ENCODE measurements at regions not wholly inside any gene's neighbourhood (a gene's known extent, or its start where the extent isn't known, plus 50 kb on each side); places are given as distances from the start of the nearest gene placed in this dataset.
"Not testable (repeated sequence)": the region's sequence is repeated elsewhere in the genome, so short reads cannot be mapped to it uniquely, and the experiment has no call there.

- DNase-seq (ENCODE audit: low read depth), result no peak
- H3K36me3 ChIP-seq (ENCODE audit: control insufficient read depth, insufficient read depth, low read length, severe bottlenecking), result no peaks in the 10 kb centered on the region
- H3K4me3 ChIP-seq (ENCODE audit: low read length), result no peak overlapping the region
- no peak overlapping the region for H3K9ac ChIP-seq (ENCODE audit: low read length)
- peaks cover 1% of the 10 kb centered on the region for H3K27me3 ChIP-seq (replicated peaks; ENCODE audit: control insufficient read depth, insufficient read depth, low read length)
- H3K4me1 ChIP-seq (ENCODE audit: control insufficient read depth, insufficient read depth, low read length), result no peaks in the 10 kb centered on the region
- no peaks in the 10 kb centered on the region for H3K9me3 ChIP-seq (ENCODE audit: control insufficient read depth, low read length)
These were observed 201.1 kb upstream of the GATA6 start for GRCh38 chr18:21968338-21968737.

GRCh38 chr18:21972281-21972680, 197.1 kb upstream of the GATA6 start:
- Histone ChIP-seq H3K27me3 (replicated peaks; ENCODE audit: control insufficient read depth, insufficient read depth, low read length) (no peaks in the 10 kb centered on the region), H3K36me3 (ENCODE audit: control insufficient read depth, insufficient read depth, low read length, severe bottlenecking) (no peaks in the 10 kb centered on the region), H3K9ac (ENCODE audit: low read length) (no peak overlapping the region), H3K4me3 (ENCODE audit: low read length) (no peak overlapping the region), H3K9me3 (ENCODE audit: control insufficient read depth, low read length) (no peaks in the 10 kb centered on the region), H3K4me1 (ENCODE audit: control insufficient read depth, insufficient read depth, low read length) (no peaks in the 10 kb centered on the region)
- DNase-seq (ENCODE audit: low read depth), result no peak

GRCh38 chr18:21975954-21976353, 193.4 kb upstream of the GATA6 start:
- not testable (repeated sequence) for H3K9me3 ChIP-seq (ENCODE audit: control insufficient read depth, low read length); H3K4me1 ChIP-seq (ENCODE audit: control insufficient read depth, insufficient read depth, low read length); DNase-seq (ENCODE audit: low read depth); H3K9ac ChIP-seq (ENCODE audit: low read length); H3K36me3 ChIP-seq (ENCODE audit: control insufficient read depth, insufficient read depth, low read length, severe bottlenecking); H3K4me3 ChIP-seq (ENCODE audit: low read length)
- peaks cover 16% of the 10 kb centered on the region for H3K27me3 ChIP-seq (replicated peaks; ENCODE audit: control insufficient read depth, insufficient read depth, low read length)

DNA sequence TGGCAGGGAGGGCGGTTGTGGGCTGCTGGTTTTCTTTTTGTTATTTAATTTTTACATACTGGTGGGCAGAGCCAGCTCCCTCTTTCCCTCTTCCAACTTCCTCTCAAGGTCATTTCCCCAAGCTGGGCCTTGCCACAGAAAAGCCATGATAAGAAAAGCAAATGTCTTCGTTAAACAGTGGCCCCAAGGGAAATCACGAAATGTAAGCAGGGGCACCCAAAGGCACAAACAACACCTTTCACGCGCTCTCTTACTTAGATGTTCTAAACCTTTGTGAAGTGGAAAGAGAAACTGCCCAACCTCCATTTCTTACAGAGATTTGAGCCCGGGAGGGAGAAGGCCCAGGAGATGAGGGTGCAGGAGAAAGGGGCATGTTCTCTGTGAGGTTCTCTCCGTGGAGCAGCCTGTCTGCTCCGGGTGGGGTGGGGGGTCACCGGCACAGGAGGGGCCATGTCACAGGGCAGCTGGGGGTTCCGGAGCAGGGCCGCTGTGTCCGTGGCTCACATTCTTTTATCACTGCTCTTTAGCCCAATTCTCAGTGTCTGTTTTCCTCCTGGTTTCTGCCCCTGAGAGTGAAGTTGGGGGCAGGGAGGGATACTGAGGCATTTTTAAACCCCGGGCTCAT, 190.7 kb upstream of the GATA6 start:
- Histone ChIP-seq H3K9ac (ENCODE audit: low read length) (no peak overlapping the region), H3K9me3 (ENCODE audit: control insufficient read depth, low read length) (peaks cover 3% of the 10 kb centered on the region), H3K4me1 (ENCODE audit: control insufficient read depth, insufficient read depth, low read length) (no peaks in the 10 kb centered on the region), H3K4me3 (ENCODE audit: low read length) (no peak overlapping the region), H3K36me3 (ENCODE audit: control insufficient read depth, insufficient read depth, low read length, severe bottlenecking) (no peaks in the 10 kb centered on the region), H3K27me3 (replicated peaks; ENCODE audit: control insufficient read depth, insufficient read depth, low read length) (peaks cover 17% of the 10 kb centered on the region)
- no peak for DNase-seq (ENCODE audit: low read depth)

GRCh38 chr18:21979171-21979560, 190.2 kb upstream of the GATA6 start:
- Histone ChIP-seq H3K36me3 (ENCODE audit: control insufficient read depth, insufficient read depth, low read length, severe bottlenecking) (no peaks in the 10 kb centered on the region), H3K4me3 (ENCODE audit: low read length) (no peak overlapping the region), H3K9me3 (ENCODE audit: control insufficient read depth, low read length) (peaks cover 3% of the 10 kb centered on the region), H3K9ac (ENCODE audit: low read length) (no peak overlapping the region), H3K4me1 (ENCODE audit: control insufficient read depth, insufficient read depth, low read length) (no peaks in the 10 kb centered on the region), H3K27me3 (replicated peaks; ENCODE audit: control insufficient read depth, insufficient read depth, low read length) (peaks cover 17% of the 10 kb centered on the region)
- no peak for DNase-seq (ENCODE audit: low read depth)

- H3K36me3 ChIP-seq (ENCODE audit: control insufficient read depth, insufficient read depth, low read length, severe bottlenecking), result no peaks in the 10 kb centered on the region
These were observed 189.6 kb upstream of the GATA6 start for GRCh38 chr18:21979759-21980158.

GRCh38 chr18:21980744-21981143, 188.6 kb upstream of the GATA6 start:
- Histone ChIP-seq H3K9ac (ENCODE audit: low read length) (no peak overlapping the region), H3K27me3 (replicated peaks; ENCODE audit: control insufficient read depth, insufficient read depth, low read length) (peaks cover 17% of the 10 kb centered on the region), H3K4me3 (ENCODE audit: low read length) (no peak overlapping the region), H3K4me1 (ENCODE audit: control insufficient read depth, insufficient read depth, low read length) (no peaks in the 10 kb centered on the region), H3K9me3 (ENCODE audit: control insufficient read depth, low read length) (peaks cover 3% of the 10 kb centered on the region), H3K36me3 (ENCODE audit: control insufficient read depth, insufficient read depth, low read length, severe bottlenecking) (no peaks in the 10 kb centered on the region)
- DNase-seq (ENCODE audit: low read depth), result no peak

More at GRCh38 chr18:21979759-21980158, 189.6 kb upstream of the GATA6 start:
- Histone ChIP-seq H3K4me3 (ENCODE audit: low read length) (no peak overlapping the region), H3K4me1 (ENCODE audit: control insufficient read depth, insufficient read depth, low read length) (no peaks in the 10 kb centered on the region), H3K9ac (ENCODE audit: low read length) (no peak overlapping the region), H3K9me3 (ENCODE audit: control insufficient read depth, low read length) (peaks cover 3% of the 10 kb centered on the region), H3K27me3 (replicated peaks; ENCODE audit: control insufficient read depth, insufficient read depth, low read length) (peaks cover 17% of the 10 kb centered on the region)
- DNase-seq (ENCODE audit: low read depth), result no peak

DNA sequence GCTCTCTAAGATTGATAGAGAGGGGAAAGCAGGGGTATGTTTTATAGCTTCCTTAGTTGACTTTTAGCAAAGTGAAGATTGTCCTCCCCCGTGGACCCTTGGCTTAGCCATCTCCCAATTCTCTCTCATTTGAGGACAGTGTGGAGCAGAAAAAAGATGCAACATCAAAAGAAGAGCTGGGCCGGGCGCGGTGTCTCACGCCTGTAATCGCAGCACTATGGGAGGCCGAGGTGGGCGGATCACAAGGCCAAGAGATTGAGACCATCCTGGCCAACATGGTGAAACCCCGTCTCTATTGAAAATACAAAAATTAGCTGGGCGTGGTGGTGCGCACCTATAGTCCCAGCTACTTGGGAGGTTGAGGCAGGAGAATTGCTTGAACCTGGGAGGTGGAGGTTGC, 187.9 kb upstream of the GATA6 start:
- not testable (repeated sequence) for DNase-seq (ENCODE audit: low read depth); H3K9ac ChIP-seq (ENCODE audit: low read length); H3K36me3 ChIP-seq (ENCODE audit: control insufficient read depth, insufficient read depth, low read length, severe bottlenecking); H3K9me3 ChIP-seq (ENCODE audit: control insufficient read depth, low read length); H3K4me3 ChIP-seq (ENCODE audit: low read length); H3K4me1 ChIP-seq (ENCODE audit: control insufficient read depth, insufficient read depth, low read length)
- peaks cover 17% of the 10 kb centered on the region for H3K27me3 ChIP-seq (replicated peaks; ENCODE audit: control insufficient read depth, insufficient read depth, low read length)

DNA sequence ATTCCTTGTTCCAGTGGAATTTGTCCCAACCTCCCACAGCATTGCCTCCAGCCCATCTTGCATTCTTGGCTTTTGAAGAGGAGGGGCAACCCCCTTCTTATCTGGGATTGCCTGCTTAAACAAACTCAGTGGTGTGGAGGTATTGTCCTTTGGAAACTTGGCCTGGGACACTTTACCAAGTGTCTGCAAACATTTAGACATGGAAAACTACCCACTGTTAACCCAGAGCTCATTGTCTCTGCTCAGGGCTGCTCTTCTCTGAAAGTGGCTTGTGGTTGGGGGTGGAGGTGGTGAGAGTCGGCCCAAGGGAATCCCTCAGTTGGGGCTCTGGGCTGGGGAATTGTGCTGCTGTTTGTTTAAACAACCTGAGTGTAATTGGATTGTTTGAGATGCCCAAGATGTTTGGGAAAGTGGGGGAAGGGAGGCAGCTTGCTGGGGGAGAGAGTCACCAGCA, 178.3 kb upstream of the GATA6 start:
- Histone ChIP-seq H3K4me3 (ENCODE audit: low read length) (no peak overlapping the region), H3K4me1 (ENCODE audit: control insufficient read depth, insufficient read depth, low read length) (peaks cover 3% of the 10 kb centered on the region), H3K9ac (ENCODE audit: low read length) (no peak overlapping the region), H3K27me3 (replicated peaks; ENCODE audit: control insufficient read depth, insufficient read depth, low read length) (peaks cover 18% of the 10 kb centered on the region), H3K9me3 (ENCODE audit: control insufficient read depth, low read length) (no peaks in the 10 kb centered on the region), H3K36me3 (ENCODE audit: control insufficient read depth, insufficient read depth, low read length, severe bottlenecking) (no peaks in the 10 kb centered on the region)
- no peak for DNase-seq (ENCODE audit: low read depth)

GRCh38 chr18:21991886-21992285, 177.5 kb upstream of the GATA6 start:
- no peak overlapping the region for H3K9ac ChIP-seq (ENCODE audit: low read length)
- H3K4me3 ChIP-seq (ENCODE audit: low read length), result no peak overlapping the region
- no peak for DNase-seq (ENCODE audit: low read depth)
- peaks cover 11% of the 10 kb centered on the region for H3K4me1 ChIP-seq (ENCODE audit: control insufficient read depth, insufficient read depth, low read length)
- H3K9me3 ChIP-seq (ENCODE audit: control insufficient read depth, low read length), result no peaks in the 10 kb centered on the region
- no peaks in the 10 kb centered on the region for H3K36me3 ChIP-seq (ENCODE audit: control insufficient read depth, insufficient read depth, low read length, severe bottlenecking)
- H3K27me3 ChIP-seq (replicated peaks; ENCODE audit: control insufficient read depth, insufficient read depth, low read length), result peaks cover 18% of the 10 kb centered on the region

GRCh38 chr18:21996351-21996826, 173.0 kb upstream of the GATA6 start:
- Histone ChIP-seq H3K4me1 (ENCODE audit: control insufficient read depth, insufficient read depth, low read length) (peaks cover 19% of the 10 kb centered on the region), H3K27me3 (replicated peaks; ENCODE audit: control insufficient read depth, insufficient read depth, low read length) (peaks cover 17% of the 10 kb centered on the region), H3K9me3 (ENCODE audit: control insufficient read depth, low read length) (no peaks in the 10 kb centered on the region), H3K4me3 (ENCODE audit: low read length) (no peak overlapping the region), H3K36me3 (ENCODE audit: control insufficient read depth, insufficient read depth, low read length, severe bottlenecking) (no peaks in the 10 kb centered on the region), H3K9ac (ENCODE audit: low read length) (no peak overlapping the region)
- DNase-seq (ENCODE audit: low read depth), result no peak

All from adipocyte (in vitro differentiated cells).